Breast epithelium (tissue), 3 donors: ENCODE measurements at regions not wholly inside any gene's neighbourhood (a gene's known extent, or its start where the extent isn't known, plus 50 kb on each side); places are given as distances from the start of the nearest gene placed in this dataset.

Experiments
- POLR2A ChIP-seq: fragments of 450-650 bp; IDR thresholded peaks from one replicate; pipeline ENCODE4 v1.6.1; 2016; ENCODE audit warnings: antibody characterized with exemption, mild to moderate bottlenecking, moderate library complexity
- TF ChIP-seq, protein P1 (sequence below), 3 donors: fragments of 450-650 bp; IDR thresholded peaks; one replicate each; pipeline ENCODE4 v1.5.1; 2016 to 2017; ENCODE audit warnings: antibody characterized with exemption in 3 of 3, mild to moderate bottlenecking in 3 of 3, moderate library complexity in 3 of 3

DNA sequence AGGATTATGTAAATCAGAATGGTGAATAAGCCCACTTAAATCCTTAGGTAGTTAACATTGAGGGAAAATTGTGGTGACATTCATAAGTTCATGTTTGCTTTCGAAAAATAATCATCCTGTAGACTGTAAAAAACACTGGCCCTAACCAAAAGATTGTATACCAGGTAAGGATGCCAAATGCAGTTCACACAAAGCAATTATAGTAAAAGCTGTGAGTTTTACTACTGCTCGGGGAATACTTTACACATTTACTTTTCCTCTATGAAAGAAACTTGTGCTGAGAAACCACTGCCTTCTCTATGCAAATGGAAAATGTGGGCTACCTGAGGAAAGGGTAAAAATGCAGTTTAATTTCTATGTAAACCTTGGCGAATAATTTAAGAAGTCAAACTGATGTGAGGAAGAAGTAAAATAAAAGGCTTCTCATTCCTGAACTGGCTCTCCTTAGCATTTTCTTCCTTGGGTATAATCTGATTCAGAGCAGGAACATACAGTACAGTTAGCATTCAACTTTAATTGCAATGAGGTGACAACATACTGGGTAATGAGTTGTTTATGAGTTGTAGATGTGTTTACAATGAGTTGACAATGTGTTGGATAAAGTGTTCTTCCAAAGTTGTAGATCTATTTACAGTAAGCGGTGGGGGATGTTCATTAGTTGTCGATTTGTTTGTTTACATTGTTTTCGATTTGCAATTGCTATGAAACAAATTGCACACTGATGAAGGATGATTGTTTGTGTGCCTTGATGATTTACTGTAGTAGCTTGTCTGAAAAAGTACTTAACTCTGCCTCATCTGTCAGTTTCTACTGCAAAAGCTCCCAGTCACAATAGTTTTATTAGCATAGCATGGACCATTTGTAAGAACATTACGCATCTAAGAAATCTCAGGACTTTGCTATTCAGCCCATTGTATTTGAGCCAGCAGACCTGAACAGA lies 453.0 kb upstream of the DPH6 start:
- no peak for TF ChIP-seq POLR2A
- TF ChIP-seq, protein P1, sequence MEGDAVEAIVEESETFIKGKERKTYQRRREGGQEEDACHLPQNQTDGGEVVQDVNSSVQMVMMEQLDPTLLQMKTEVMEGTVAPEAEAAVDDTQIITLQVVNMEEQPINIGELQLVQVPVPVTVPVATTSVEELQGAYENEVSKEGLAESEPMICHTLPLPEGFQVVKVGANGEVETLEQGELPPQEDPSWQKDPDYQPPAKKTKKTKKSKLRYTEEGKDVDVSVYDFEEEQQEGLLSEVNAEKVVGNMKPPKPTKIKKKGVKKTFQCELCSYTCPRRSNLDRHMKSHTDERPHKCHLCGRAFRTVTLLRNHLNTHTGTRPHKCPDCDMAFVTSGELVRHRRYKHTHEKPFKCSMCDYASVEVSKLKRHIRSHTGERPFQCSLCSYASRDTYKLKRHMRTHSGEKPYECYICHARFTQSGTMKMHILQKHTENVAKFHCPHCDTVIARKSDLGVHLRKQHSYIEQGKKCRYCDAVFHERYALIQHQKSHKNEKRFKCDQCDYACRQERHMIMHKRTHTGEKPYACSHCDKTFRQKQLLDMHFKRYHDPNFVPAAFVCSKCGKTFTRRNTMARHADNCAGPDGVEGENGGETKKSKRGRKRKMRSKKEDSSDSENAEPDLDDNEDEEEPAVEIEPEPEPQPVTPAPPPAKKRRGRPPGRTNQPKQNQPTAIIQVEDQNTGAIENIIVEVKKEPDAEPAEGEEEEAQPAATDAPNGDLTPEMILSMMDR (IDR thresholded peaks at IDR 0.05), result no peak
